ENCODE measurements at regions not wholly inside any gene's neighbourhood (a gene's known extent, or its start where the extent isn't known, plus 50 kb on each side); places are given as distances from the start of the nearest gene placed in this dataset.

GRCh38 chr14:61881046-61881445, 118.8 kb downstream of the SNAPC1 start:
- no peak for TF ChIP-seq CTCF (IDR thresholded peaks at IDR 0.05)
- TF ChIP-seq EP300 (IDR thresholded peaks at IDR 0.05): no peak
- TF ChIP-seq POLR2A (IDR thresholded peaks at IDR 0.05): no peak
